ENCODE measurements at regions not wholly inside any gene's neighbourhood (a gene's known extent, or its start where the extent isn't known, plus 50 kb on each side); places are given as distances from the start of the nearest gene placed in this dataset.

DNA sequence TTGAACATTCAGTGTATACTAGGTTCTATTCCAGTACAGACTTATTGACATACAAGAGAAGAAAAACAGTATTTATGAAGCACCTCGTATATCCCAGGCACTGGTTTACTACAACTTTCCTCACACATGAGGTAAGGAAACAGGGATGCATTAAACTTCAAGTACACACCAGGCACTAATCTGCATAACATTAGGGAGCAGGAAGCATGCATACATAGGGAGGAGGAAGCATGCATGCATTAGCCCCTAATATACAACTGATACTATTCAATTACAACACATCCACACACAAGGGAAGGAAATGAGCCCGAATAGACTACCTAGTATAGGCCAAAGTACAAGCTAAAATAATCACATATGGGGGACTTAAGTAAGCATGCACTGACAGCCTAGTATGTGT lies 525.3 kb downstream of the SUCLG1 start:
- no peaks in the 10 kb centered on the region for H3K4me1 ChIP-seq (ENCODE audit: insufficient read depth, poor library complexity, severe bottlenecking)
- no peak overlapping the region for H3K27ac ChIP-seq (ENCODE audit: poor library complexity, severe bottlenecking)
- TF ChIP-seq, protein P1, sequence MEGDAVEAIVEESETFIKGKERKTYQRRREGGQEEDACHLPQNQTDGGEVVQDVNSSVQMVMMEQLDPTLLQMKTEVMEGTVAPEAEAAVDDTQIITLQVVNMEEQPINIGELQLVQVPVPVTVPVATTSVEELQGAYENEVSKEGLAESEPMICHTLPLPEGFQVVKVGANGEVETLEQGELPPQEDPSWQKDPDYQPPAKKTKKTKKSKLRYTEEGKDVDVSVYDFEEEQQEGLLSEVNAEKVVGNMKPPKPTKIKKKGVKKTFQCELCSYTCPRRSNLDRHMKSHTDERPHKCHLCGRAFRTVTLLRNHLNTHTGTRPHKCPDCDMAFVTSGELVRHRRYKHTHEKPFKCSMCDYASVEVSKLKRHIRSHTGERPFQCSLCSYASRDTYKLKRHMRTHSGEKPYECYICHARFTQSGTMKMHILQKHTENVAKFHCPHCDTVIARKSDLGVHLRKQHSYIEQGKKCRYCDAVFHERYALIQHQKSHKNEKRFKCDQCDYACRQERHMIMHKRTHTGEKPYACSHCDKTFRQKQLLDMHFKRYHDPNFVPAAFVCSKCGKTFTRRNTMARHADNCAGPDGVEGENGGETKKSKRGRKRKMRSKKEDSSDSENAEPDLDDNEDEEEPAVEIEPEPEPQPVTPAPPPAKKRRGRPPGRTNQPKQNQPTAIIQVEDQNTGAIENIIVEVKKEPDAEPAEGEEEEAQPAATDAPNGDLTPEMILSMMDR (IDR thresholded peaks at IDR 0.05; ENCODE audit: poor library complexity, severe bottlenecking) = no peak
- H3K27me3 ChIP-seq (ENCODE audit: insufficient read depth, poor library complexity, severe bottlenecking) = no peaks in the 10 kb centered on the region
- no peaks in the 10 kb centered on the region for H3K36me3 ChIP-seq (ENCODE audit: low read depth)
- H3K4me3 ChIP-seq (ENCODE audit: severe bottlenecking) = no peak overlapping the region
- ATAC-seq (ENCODE audit: low read depth) = no peak
- no peak for DNase-seq (ENCODE audit: low spot score)
- H3K9me3 ChIP-seq (ENCODE audit: severe bottlenecking) = no peaks in the 10 kb centered on the region

DNA sequence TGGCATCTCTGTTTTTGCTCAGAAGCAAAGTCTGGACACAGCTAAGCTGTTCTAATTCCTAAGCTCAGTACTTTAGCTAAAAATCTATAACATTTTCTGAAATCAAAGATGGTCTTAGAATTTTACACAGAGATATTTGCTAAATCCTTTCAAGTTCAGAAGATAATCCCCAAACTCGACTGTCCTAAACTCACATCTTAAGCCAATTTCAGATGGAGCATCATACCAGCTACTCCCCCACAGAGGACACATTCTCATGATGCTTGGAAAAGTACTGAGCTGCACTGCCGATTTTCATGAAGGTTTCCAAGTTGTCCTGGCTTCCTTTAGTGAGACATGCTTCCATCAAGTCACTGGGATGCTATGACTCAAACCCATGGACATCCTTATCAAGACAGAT lies 535.5 kb downstream of the SUCLG1 start:
- TF ChIP-seq, protein P1 (IDR thresholded peaks at IDR 0.05; ENCODE audit: poor library complexity, severe bottlenecking) = no peak
- ATAC-seq (ENCODE audit: low read depth) = no peak
- no peak overlapping the region for H3K4me3 ChIP-seq (ENCODE audit: severe bottlenecking)

DNA sequence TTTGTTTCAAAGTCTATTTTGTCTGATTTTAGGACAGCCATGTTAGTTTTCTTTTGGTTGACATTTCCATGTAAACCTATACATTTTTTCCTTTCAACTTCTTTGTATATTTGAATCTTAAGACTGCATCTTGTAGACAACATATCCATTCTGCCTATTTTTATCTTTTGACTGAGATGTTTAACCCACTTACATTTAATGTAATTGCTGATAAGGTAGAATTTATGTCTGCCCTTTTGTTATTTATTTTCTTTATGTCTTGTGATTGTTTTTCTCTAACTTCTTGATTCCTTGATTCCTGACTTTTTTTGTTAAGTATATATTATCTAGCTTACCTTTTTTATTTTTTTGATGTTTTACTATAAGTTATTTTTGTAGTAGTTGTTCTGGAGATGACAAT lies 542.5 kb downstream of the SUCLG1 start:
- ATAC-seq (ENCODE audit: low read depth) = no peak
- Histone ChIP-seq H3K36me3 (ENCODE audit: low read depth) (no peaks in the 10 kb centered on the region), H3K27ac (ENCODE audit: poor library complexity, severe bottlenecking) (no peak overlapping the region), H3K9me3 (ENCODE audit: severe bottlenecking) (no peaks in the 10 kb centered on the region), H3K27me3 (ENCODE audit: insufficient read depth, poor library complexity, severe bottlenecking) (no peaks in the 10 kb centered on the region), H3K4me1 (ENCODE audit: insufficient read depth, poor library complexity, severe bottlenecking) (peaks cover 3% of the 10 kb centered on the region), H3K4me3 (ENCODE audit: severe bottlenecking) (no peak overlapping the region)
- no peak for DNase-seq (ENCODE audit: low spot score)
- TF ChIP-seq, protein P1 (IDR thresholded peaks at IDR 0.05; ENCODE audit: poor library complexity, severe bottlenecking) = no peak

More for the DNA sequence above, 535.5 kb downstream of the SUCLG1 start:
- Histone ChIP-seq H3K9me3 (ENCODE audit: severe bottlenecking) (no peaks in the 10 kb centered on the region), H3K27me3 (ENCODE audit: insufficient read depth, poor library complexity, severe bottlenecking) (no peaks in the 10 kb centered on the region), H3K36me3 (ENCODE audit: low read depth) (no peaks in the 10 kb centered on the region), H3K4me1 (ENCODE audit: insufficient read depth, poor library complexity, severe bottlenecking) (no peaks in the 10 kb centered on the region), H3K27ac (ENCODE audit: poor library complexity, severe bottlenecking) (no peak overlapping the region)
- DNase-seq (ENCODE audit: low spot score) = no peak

DNA sequence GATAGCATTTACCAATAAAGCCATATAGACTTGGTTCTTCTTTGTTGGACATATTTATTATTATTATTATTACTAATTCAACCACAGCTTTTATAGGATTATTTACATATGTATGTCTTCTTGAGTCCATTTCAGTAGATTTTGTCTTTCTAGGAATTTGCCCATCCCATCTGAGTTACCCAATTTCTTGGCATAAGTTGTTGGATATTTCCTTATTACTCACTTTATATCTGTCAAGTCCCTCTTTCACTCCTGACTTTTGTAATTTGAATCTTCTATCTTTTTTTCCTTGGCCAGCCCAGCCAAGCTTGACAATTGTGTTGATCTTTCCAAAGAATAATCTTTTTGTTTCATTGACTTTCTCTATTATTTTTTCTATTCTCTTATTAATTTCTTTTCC lies 543.7 kb downstream of the SUCLG1 start:
- Histone ChIP-seq H3K36me3 (ENCODE audit: low read depth) (no peaks in the 10 kb centered on the region), H3K27me3 (ENCODE audit: insufficient read depth, poor library complexity, severe bottlenecking) (no peaks in the 10 kb centered on the region), H3K4me3 (ENCODE audit: severe bottlenecking) (no peak overlapping the region), H3K27ac (ENCODE audit: poor library complexity, severe bottlenecking) (no peak overlapping the region), H3K9me3 (ENCODE audit: severe bottlenecking) (no peaks in the 10 kb centered on the region), H3K4me1 (ENCODE audit: insufficient read depth, poor library complexity, severe bottlenecking) (peaks cover 3% of the 10 kb centered on the region)
- ATAC-seq (ENCODE audit: low read depth) (no peak), DNase-seq (ENCODE audit: low spot score) (no peak)
- TF ChIP-seq, protein P1 (IDR thresholded peaks at IDR 0.05; ENCODE audit: poor library complexity, severe bottlenecking) = no peak

DNA sequence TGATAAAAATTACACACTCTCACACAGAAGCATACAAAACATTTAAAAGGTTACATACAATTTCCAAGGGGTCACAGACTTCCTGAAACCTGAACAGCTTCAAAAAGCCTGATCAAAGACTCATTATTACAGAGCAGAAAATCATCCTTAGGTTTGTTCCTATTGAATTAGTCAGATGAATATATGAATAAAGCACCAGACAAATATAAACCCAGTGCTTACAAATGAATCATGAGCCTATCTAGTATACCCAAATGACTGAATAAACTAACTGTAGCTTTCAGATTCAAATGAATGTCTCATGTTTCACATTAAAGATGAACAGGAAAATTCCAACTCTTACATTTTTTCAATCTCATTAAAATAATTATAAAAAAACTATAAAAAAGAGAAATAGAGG lies 550.3 kb downstream of the SUCLG1 start:
- Histone ChIP-seq H3K4me1 (ENCODE audit: insufficient read depth, poor library complexity, severe bottlenecking) (no peaks in the 10 kb centered on the region), H3K9me3 (ENCODE audit: severe bottlenecking) (no peaks in the 10 kb centered on the region), H3K36me3 (ENCODE audit: low read depth) (no peaks in the 10 kb centered on the region), H3K4me3 (ENCODE audit: severe bottlenecking) (no peak overlapping the region), H3K27ac (ENCODE audit: poor library complexity, severe bottlenecking) (no peak overlapping the region), H3K27me3 (ENCODE audit: insufficient read depth, poor library complexity, severe bottlenecking) (no peaks in the 10 kb centered on the region)
- ATAC-seq (ENCODE audit: low read depth) (no peak), DNase-seq (ENCODE audit: low spot score) (no peak)
- TF ChIP-seq, protein P1 (IDR thresholded peaks at IDR 0.05; ENCODE audit: poor library complexity, severe bottlenecking) = no peak

Measured in RWPE2 (cell line).